GM18507 (cell line): ENCODE measurements at regions not wholly inside any gene's neighbourhood (a gene's known extent, or its start where the extent isn't known, plus 50 kb on each side); places are given as distances from the start of the nearest gene placed in this dataset.

Experiments used
- DNase-seq: peaks from one replicate; pipeline ENCODE4 v3.0.0; 2011; ENCODE audit warnings: low read depth; ENCODE audit not compliant: insufficient read length; ENCODE audit errors: extremely low spot score
- FAIRE-seq: peaks from 2 replicates; lab custom pipeline; 2011; peaks lifted over from hg19 to GRCh38; lab: Jason Lieb, UNC

DNA sequence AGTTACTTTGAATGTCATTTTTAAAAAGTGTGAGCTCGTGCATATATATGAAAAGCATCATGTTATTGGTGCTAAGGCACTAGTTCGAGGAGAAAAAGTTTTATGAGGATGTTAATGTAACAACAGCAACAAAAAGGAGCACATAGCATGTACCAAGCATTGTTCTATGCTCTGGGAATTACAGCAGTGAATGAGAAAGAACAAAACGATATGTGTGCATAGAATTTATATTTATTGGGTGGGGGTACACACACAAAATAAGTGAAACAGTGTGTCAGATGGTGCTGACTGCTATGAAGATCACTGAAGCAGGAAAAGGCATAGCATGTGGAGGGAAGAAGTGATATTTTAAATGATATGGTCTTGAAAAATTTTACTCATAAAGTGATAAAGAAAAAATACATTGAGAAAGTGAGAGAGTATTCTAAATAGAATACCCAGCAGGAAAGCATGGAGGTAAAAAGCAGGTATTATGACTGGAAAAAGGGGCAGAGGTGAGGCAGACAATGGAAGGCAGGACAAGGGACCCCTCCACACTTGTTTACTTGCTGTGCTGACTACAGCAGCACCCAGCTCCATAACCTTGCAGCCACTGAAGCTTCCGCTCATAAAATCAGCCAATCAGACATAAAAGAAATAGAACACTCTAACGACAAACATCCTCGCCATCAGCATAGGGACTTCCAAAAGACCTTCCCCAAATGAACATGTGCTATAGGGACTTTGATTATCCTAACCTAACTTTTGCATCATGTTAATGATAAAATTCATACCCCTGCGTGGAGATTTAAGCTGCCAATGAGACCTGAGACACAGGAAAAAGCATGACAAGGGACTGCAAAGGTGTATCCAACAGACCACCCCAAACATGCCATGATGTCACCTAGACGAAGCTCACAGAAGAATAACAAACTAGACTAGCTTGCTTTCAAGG, 119.9 kb downstream of the HFE start:
- FAIRE-seq (no peak), DNase-seq (no peak)

DNA sequence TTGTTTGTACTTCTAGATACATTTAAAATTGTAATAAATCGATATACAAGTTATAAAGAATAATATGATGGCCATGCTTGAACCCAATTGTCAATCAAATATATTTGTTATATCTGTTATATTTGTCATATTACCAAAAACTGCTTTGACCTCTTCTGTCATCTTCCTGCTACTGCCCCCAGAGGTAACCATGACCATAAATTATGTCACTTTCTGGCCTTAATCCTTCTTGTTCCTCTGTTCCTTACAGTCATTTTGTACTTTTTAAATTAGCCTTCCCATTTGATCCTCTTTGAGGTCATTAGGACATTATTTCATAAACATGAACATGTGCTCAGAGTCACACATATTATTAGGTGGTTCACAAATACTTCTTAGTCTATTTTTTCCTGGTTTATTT, 124.7 kb downstream of the HFE start:
- DNase-seq (no peak), FAIRE-seq (no peak)

DNA sequence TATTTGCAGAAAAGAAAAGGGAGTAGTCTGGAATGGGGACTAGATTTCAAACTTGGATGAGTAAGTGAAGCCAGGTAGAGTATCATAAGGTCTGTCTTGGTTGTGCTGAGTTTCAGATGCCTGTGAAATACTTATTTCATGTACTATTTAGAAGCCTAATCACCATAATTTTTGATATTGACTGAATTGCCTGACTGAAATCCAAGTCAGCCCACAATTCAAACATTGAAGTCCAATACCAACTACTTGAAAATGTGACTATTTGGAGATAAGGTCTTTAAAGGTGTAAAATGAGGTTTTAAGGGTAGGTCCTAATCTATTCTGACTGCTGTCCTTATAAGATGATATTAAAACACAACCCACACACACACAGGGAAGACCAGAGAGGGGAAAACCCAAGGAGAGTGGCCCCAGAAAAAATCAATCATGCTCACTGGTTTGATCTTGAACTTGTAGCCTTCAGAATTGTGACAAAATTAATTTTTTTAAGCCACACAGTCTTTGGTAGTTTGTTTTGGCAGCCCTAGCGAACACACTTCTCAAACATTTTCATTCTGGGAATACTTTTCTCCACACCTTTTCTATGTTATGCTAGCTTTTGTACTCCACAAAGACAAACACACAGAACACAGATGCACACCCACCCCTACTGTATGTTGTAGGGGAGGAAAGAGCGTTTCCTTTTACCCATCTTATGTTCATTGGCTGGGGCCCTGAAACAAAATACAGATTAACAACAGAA, 126.3 kb downstream of the HFE start:
- DNase-seq (no peak), FAIRE-seq (peak; percentile 5)

DNA sequence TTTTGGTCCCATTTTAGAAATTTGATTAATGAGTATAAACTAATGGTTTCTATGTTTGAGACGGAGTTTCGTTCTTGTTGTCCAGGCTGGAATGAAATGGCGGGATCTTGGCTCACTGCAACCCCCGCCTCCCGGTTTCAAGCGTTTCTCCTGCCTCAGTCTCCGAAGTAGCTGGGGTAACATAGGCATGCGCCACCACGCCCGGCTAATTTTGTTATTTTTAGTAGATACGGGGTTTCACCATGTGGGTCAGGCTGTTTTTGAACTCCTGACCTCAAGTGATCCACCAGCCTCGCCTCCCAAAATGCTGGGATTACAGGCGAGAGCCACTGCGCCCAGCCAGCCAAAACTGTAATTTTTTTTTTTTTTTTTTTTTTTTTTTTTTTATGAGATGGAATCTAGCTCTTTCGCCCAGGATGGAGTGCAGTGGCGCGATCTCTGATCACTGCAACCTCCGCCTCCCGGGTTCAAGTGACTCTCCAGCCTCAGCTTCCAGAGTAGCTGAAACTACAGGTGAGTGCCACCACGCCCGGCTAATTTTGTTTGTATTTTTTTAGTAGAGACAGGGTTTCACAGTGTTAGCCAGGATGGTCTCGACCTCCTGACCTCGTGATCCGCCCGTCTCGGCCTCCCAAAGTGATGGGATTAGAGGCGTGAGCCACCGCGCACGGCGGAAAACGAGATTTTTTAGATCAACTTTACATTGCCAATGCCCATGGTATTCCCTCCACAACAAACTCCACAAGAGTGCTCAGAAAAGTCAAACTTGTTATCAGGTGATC, 127.8 kb downstream of the HFE start:
- DNase-seq: no peak
- FAIRE-seq: no peak

DNA sequence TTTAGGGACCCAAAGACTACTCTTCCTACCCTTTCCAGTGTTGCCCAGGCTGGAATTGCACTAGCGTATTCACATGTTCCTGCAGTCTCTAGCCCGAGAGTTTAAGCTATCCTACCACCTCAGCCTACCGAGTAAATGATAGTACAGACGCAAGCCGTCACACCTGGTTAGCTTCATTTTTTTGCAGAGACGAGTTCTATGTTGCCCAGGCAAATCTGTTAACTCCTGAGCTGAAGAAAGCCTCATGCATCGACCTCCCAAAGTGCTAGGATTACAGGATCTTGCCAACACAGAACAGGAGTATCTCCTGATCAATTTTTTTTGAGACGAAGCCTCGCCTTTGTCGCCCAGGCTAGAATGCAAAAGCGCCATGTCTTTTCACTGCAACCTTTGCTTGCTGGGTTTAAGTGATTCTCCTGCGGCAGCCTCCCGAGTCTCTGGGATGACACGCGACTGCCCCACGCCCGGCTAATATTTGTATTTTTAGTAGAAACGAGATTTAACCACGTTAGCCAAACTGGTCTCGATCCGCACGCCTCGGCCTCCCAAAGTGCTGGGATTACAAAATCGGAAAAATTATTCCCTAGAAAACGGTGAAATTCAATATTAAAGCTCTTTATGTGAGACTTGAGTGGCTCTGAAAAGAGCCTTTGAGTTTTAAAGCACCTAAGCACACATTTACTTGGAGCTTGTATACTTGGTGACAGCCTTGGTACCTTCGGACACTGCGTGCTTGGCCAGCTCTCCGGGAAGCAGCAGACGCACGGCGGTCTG, 128.5 kb downstream of the HFE start:
- DNase-seq (no peak), FAIRE-seq (no peak)

DNA sequence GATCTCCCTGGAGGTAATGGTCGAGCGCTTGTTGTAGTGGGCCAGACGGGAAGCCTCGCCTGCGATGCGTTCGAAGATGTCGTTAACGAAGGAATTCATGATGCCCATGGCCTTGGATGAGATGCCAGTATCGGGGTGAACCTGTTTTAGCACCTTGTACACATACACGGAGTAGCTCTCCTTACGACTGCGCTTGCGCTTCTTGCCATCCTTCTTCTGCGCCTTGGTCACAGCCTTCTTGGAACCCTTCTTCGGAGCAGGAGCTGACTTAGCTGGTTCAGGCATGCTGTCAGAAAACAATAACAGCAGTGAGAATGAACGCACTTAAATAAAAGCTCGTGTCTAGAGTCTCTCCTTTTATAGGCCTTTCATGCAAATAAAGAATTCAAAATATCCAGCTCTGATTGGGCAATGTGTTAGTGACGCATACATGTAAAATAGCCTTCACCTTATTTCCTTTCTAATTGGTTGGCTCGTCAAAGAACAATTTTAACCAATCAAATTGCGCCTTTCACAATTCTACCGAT, 129.2 kb downstream of the HFE start:
- DNase-seq: no peak
- peak; percentile 97 for FAIRE-seq

DNA sequence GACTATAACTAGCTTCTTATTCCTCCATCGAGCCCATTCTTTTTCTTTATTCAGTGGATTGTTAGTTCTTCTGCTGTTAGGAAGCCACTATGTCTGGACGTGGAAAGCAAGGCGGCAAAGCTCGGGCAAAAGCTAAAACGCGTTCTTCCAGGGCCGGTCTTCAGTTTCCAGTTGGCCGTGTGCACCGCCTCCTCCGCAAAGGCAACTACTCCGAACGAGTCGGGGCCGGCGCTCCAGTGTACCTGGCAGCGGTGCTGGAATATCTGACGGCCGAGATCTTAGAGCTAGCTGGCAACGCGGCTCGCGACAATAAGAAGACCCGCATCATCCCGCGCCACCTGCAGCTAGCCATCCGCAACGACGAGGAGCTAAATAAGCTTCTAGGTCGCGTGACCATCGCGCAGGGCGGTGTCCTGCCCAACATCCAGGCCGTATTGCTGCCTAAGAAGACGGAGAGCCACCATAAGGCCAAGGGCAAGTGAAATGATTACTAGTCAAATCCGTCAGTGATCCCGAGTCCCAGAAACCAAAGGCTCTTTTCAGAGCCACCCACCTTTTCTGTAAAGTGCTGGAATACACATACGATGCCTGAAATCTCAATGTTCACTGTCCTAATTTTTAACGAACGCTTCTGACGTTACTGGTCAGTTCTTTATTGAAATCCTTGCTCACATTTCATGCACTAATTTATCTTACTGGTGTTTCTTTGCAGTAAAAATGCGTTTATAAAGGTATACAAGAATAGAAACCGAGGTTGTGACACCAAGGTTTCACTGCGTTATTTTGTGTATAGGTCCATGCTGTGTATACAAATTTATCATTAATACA, 129.9 kb downstream of the HFE start:
- no peak for FAIRE-seq
- DNase-seq: no peak

DNA sequence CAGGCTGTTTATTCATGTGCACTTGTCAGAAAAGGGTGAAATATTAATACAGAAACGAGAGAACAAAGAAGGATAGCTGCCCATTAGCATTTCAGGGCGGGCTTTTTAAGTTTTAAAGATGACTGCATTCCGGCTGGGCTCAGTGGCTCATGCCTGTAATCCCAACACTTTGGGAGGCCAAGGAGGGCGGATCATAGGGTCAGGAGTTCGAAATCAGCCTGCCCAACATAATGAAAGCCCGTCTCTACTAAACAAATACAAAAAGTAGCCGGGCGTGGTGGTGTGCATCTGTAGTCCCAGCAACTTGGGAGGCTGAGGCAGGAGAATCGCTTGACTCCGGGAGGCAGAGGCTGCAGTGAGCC, 130.5 kb downstream of the HFE start:
- no peak for DNase-seq
- FAIRE-seq: peak; percentile 38

DNA sequence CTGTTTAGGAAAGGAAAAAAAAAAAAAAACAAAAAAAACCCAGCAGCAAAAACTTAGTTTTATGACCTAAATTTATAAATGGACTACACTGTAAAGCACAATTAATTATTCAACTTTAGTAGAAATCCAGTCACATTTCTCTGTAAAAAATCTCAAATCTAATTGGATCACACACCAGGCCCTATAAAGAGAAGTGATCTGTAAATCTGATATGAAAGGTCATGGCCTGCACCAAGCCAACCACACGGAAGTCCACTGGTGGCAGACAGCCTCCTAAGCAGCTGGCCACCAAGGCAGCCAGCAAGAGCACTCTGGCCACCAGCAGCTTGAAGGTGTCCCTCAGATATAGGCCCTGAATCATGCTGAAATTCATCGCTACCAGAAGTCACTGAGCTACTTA, 131.6 kb downstream of the HFE start:
- no peak for FAIRE-seq
- DNase-seq: no peak

DNA sequence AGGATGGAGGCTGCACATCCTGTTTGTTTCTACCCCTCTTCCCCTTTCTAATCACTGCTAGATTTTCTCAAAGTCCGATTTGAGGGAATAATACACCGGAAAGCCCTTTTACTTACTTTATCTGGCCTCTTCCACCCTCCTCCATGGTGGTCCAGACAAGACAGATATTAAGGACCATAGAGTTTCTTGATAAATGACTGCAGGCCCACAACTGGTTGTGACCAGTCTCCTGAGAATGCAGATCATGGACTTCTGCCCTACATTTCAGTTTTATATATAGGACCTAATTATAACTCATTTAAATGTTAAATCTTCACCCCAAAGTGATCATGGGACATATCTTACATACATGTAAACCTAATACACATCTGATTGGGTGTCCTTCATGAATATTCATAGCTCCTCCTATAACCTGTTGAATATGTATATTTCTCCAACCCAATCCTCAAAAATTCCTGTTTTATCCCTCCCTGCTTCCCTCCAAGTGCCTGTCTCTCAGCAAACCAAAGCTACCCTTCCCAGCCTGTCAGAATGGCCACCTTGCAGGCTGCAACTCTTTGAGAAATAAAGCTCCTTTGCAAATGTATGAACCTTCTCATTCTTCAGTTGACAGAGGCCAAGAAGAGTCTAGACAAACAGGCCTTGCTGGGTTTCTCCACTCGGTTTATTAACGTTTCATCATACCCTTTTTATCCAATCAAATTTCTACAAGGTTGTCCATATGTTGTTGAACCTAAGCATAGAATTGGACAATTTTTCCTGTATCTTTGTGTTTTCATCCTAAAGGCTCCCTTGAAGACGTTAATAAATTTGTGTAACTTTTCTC, 133.1 kb downstream of the HFE start:
- no peak for FAIRE-seq

DNA sequence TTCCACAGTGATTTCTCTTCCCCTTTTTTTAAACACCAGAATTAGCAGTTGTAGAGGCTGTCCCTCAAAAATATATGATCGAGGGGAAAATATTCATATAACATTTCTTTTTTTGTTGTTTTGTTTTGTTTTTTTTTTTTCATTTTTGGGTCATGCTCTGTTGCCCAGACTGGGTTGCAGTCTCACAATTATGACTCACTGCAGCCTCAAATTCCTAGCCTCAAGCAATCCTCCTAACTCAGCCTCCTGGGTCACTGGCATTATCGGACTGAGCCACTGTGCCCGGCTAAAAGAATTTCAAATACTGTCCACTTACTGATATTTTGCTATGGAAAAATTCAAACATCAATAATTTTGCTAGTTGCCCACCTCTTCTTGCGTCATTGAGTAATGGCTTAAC, 134.0 kb downstream of the HFE start:
- FAIRE-seq (no peak), DNase-seq (no peak)

More for the DNA sequence above, 133.1 kb downstream of the HFE start:
- DNase-seq: no peak

DNA sequence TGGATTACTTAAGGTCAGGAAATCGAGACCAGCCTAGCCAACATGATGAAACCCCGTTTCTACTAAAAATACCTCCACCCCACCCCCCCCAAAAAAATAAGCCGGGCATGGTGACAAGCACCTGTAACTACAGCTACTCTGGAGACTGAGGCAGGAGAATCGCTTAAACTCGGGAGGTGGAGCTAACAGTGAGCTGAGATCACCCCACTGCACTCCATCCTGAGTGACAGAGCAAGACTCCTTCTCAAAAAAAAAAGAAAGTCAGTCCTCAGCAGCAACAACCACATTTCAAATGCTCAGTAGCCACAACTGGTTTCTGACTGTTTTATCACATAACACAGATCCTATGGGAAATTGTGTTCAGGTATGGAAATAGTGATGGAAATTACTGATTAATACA, 135.3 kb downstream of the HFE start:
- DNase-seq (no peak), FAIRE-seq (peak; percentile 76)

DNA sequence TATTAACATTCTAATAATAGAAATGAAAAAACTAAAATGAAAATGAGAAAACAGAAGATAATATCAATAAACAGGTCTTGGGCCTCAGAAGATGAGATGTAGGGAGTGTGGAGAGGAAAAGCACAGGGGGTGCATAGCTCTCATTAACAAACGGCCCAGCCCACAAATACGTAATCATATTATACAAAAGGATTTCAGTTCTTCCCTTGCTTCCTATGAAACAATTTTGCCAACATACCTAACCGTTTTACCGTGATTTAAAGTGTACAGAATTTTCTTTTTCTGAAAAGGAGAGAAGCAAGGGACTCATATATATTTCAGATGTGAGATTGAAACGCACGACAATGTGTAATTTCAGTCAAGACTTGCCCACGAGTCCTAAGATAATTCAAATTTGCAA, 136.0 kb downstream of the HFE start:
- FAIRE-seq: peak; percentile 36
- no peak for DNase-seq

DNA sequence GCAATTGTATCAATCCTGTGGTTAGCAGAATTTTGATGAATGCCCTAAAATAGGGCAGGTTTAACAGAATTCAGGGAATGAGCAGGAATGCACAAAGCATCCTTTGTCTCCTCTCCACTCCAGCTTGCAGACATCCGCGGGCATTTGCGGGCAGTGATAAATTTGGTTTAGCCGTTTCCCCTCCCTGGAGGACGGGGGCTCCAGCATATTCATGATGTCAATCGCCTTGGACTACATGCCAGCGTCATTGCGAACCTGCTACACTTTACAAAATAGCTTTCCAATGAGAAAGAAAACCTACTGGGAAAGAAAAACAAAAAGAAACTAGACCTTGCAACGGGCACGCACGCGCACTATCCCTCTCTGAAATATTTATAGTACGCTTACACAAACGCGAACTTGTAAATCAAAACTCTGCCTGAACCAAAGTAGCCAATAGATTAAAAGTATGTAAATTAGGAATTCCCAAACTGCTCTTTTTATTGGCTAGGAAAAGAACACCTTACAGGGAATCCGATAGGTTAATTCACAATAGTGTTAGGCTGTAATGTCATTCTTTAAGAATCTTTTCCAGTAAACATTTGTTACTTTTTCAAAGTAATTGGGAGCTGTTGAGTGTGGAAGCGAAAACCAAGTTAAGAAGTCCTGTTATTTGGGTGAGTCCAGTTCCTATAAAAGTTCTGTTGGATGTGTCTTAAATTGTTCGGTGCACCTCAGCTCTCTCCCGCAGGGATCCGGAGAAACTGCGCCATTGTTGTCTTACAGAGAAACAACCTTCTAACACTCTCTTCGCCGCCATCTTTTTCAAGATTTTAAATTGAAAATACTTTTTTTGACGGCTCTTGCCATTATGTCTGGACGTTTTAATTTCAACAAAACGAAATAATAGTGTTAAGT, 136.7 kb downstream of the HFE start:
- FAIRE-seq: peak; percentile 93
- DNase-seq: no peak

DNA sequence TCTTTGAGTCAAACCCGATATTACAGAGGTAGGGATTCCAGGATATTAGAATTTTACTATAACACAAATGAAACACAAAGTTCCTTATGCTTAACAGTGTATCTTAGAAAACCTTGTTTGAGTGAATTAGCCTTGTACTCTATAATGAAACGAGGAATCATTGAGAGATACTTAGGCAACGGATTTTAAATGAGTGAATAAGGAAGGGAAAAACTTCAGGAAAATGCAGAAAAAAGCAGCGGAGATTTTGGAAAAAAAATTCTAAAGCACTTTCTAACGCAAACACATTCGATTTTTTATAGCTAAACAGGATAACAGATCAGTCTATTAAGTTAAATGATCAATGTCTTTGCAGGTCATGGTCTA, 137.3 kb downstream of the HFE start:
- DNase-seq (no peak), FAIRE-seq (no peak)

DNA sequence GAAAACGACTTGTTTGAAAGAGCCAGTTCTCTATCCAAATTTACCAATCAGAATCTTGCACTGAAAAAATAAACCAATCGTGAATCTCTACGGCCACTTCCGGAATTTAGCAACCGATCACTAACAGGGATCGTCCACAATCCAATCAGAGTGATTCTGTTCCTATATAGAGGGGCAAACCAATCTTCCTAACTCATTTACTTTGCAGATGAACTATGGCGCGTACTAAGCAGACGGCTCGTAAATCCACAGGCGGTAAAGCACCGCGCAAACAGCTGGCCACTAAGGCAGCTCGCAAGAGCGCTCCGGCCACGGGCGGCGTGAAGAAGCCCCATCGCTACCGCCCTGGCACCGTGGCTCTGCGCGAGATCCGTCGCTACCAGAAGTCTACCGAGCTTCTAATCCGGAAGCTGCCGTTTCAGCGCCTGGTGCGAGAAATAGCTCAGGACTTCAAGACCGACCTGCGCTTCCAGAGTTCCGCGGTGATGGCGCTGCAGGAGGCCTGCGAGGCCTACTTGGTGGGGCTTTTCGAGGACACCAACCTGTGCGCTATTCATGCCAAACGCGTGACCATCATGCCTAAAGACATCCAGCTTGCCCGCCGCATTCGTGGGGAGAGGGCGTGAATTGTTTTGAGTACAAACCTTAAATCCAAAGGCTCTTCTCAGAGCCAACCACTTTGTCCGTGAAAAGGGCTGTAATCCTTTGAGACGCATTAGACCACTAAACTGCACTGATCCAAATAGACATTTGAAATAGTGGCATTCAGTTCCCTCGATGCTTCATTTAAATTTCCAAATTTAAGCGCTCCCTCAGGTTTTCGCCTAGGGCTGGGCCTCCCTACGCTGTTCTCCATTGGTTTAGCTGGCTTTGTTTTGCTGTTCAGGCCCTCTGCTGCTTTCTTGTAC, 138.0 kb downstream of the HFE start:
- FAIRE-seq: no peak
- DNase-seq: no peak
